Pancreas (tissue), 10 donors: ENCODE measurements at regions not wholly inside any gene's neighbourhood (a gene's known extent, or its start where the extent isn't known, plus 50 kb on each side); places are given as distances from the start of the nearest gene placed in this dataset.

ENCODE experiments used
- ATAC-seq, 4 donors: fragments of 200-7000 bp; cut with Tn5 transposase; one replicate each; pipeline versions ENCODE4 v1.8.0 to v1.9.1; 2020; ENCODE audit warnings: mild to moderate bottlenecking in 4 of 4, moderate library complexity in 4 of 4
- DNase-seq, 6 donors: peaks; one replicate each; pipeline ENCODE4 v3.0.0-alpha.2; 2020
- FAIRE-seq: peaks from 2 replicates; lab custom pipeline; 2012; peaks lifted over from hg19 to GRCh38; lab: Jason Lieb, UNC
- H3K27ac ChIP-seq, 4 donors: fragments of 200-600 bp; sonication (generic); 1 replicate in 3 of 4; 2 replicates in 1 of 4; pipeline versions ENCODE4 v1.5.0 to v1.8.0; 2020
- H3K27me3 ChIP-seq, 4 donors: fragments of 200-600 bp; one replicate each; pipeline ENCODE4 v1.8.0; 2021
- H3K36me3 ChIP-seq, 3 donors: fragments of 200-600 bp; sonication (generic) in 1 of 3; one replicate each; pipeline versions ENCODE4 v1.5.0 to v1.8.0; 2020 to 2021
- H3K4me1 ChIP-seq, 3 donors: fragments of 200-600 bp; one replicate each; pipeline ENCODE4 v1.8.0; 2021
- H3K4me3 ChIP-seq, 4 donors: fragments of 200-600 bp; sonication (generic) in 2 of 4; one replicate each; pipeline versions ENCODE4 v1.5.0 to v1.8.0; 2020 to 2021
- H3K9me3 ChIP-seq, 4 donors: fragments of 200-600 bp; one replicate each; pipeline ENCODE4 v1.8.0; 2021
- CTCF ChIP-seq, 4 donors: fragments of 200-600 bp; sonication (generic) in 3 of 4; IDR thresholded peaks; one replicate each; pipeline versions ENCODE4 v1.5.0 to v1.8.0; 2021; ENCODE audit warnings: antibody characterized with exemption in 4 of 4
- WGBS, 2 donors: extraction: QIAGEN DNeasy Blood & Tissue Kit; methylation state at CpG; one replicate each; pipeline ENCODE4 v1.1.7; 2013; 5-methylcytosine and 5-hydroxymethylcytosine counted together
- intact Hi-C, 3 donors: fragments of 100-400 bp; cut with DNase I; formaldehyde crosslinking; loops; one replicate each; pipeline versions ENCODE4 v1.11.1 to v1.14.2; 2022
- donor health status: healthy with polysubstance abuse.
- donor health status: DM: no; HTN: no; CAD: no; lungs with moderate emphysema.
- donor health status: DM: no; HTN: no; CAD: no.
- donor health status: control.
- donor health status: control.
- donor health status: Bipolar disorder and iron deficiency.
- donor health status: DM: yes; HTN: yes; CAD: no.
- donor health status: DM: no; HTN: no; CAD: no.
- donor health status: DM: no; HTN: no; CAD: no.
- donor health status: DM: yes; HTN: yes; CAD: no.

- Histone ChIP-seq H3K9me3 (no peaks in the 10 kb centered on the region), H3K36me3 (no peaks in the 10 kb centered on the region), H3K27me3 (no peaks in the 10 kb centered on the region), H3K27ac (no peak overlapping the region), H3K4me3 (no peak overlapping the region), H3K4me1 (no peaks in the 10 kb centered on the region)
- peak in 1 of 4 donors; percentile 25 for ATAC-seq
- WGBS, 2 donors, result 50 to 65% methylated on average over 9 of the region's 9 CpGs
- no peak for TF ChIP-seq CTCF (IDR thresholded peaks at IDR 0.05)
- FAIRE-seq, result no peak
- DNase-seq, result no peak
- intact Hi-C loops, result no loop called here
These were observed 140.2 kb upstream of the LPAR1 start for GRCh38 chr9:111178331-111179055.

- H3K4me3 ChIP-seq, result no peak overlapping the region
- no peak overlapping the region for H3K27ac ChIP-seq
- FAIRE-seq (no peak), ATAC-seq (no peak), DNase-seq (no peak)
- H3K4me1 ChIP-seq, result no peaks in the 10 kb centered on the region
- 71 to 79% methylated on average over 6 of the region's 6 CpGs for WGBS, 2 donors
- no peaks in the 10 kb centered on the region for H3K36me3 ChIP-seq
- no peak for TF ChIP-seq CTCF (IDR thresholded peaks at IDR 0.05)
- intact Hi-C loops, result no loop called here
- H3K27me3 ChIP-seq, result no peaks in the 10 kb centered on the region
- no peaks in the 10 kb centered on the region for H3K9me3 ChIP-seq
These were observed 138.2 kb upstream of the LPAR1 start for GRCh38 chr9:111176511-111176910.

- H3K27me3 ChIP-seq, result no peaks in the 10 kb centered on the region
- no peaks in the 10 kb centered on the region for H3K36me3 ChIP-seq
- intact Hi-C loops, result no loop called here
- H3K4me3 ChIP-seq, result no peak overlapping the region
- no peak for ATAC-seq
- no peak overlapping the region for H3K27ac ChIP-seq
- H3K4me1 ChIP-seq, result no peaks in the 10 kb centered on the region
- H3K9me3 ChIP-seq, result no peaks in the 10 kb centered on the region
- no peak for FAIRE-seq
- no peak for DNase-seq
- TF ChIP-seq CTCF (IDR thresholded peaks at IDR 0.05), result no peak
These were observed 137.1 kb upstream of the LPAR1 start for GRCh38 chr9:111175350-111175749.

- Histone ChIP-seq H3K36me3 (no peaks in the 10 kb centered on the region), H3K4me1 (no peaks in the 10 kb centered on the region), H3K4me3 (no peak overlapping the region), H3K9me3 (no peaks in the 10 kb centered on the region), H3K27ac (no peak overlapping the region), H3K27me3 (no peaks in the 10 kb centered on the region)
- no peak for TF ChIP-seq CTCF (IDR thresholded peaks at IDR 0.05)
- no peak for FAIRE-seq
- WGBS, 2 donors, result 82 to 89% methylated on average over 2 of the region's 2 CpGs
- ATAC-seq, result no peak
- no peak for DNase-seq
- intact Hi-C loops, result loop anchor here in 1 of 3 donors (10.0 kb wide), 1 partner anchor 57 kb away; no protein-coding TSS in a partner anchor
These were observed 129.1 kb upstream of the LPAR1 start for GRCh38 chr9:111167341-111167740.

GRCh38 chr9:111163716-111164389 lies 125.6 kb upstream of the LPAR1 start:
- no peak for TF ChIP-seq CTCF (IDR thresholded peaks at IDR 0.05)
- WGBS, 2 donors, result 43 to 45% methylated on average over 5 of the region's 5 CpGs
- intact Hi-C loops, result loop anchor here in 1 of 3 donors (10.0 kb wide), 1 partner anchor 61 kb away; no protein-coding TSS in a partner anchor
- ATAC-seq (peak in 2 of 4 donors; percentile 34), DNase-seq (no peak), FAIRE-seq (no peak)
- Histone ChIP-seq H3K4me3 (no peak overlapping the region), H3K36me3 (no peaks in the 10 kb centered on the region), H3K27me3 (no peaks in the 10 kb centered on the region), H3K27ac (no peak overlapping the region), H3K9me3 (no peaks in the 10 kb centered on the region), H3K4me1 (no peaks in the 10 kb centered on the region)
